ENCODE measurements at regions not wholly inside any gene's neighbourhood (a gene's known extent, or its start where the extent isn't known, plus 50 kb on each side); places are given as distances from the start of the nearest gene placed in this dataset.
"Not testable (repeated sequence)": the region's sequence is repeated elsewhere in the genome, so short reads cannot be mapped to it uniquely, and the experiment has no call there.

GRCh38 chr2:38462121-38462661 is 85.1 kb upstream of the ATL2 start:
- peak; percentile 56 for ATAC-seq
- Histone ChIP-seq H3K4me3 (no peak overlapping the region), H3K27ac (peak overlapping the region; percentile 58 to 90 (median 78)), H3K9me3 (no peaks in the 10 kb centered on the region), H3K36me3 (no peaks in the 10 kb centered on the region), H3K27me3 (no peaks in the 10 kb centered on the region), H3K4me1 (peaks cover 0 to 59% (median under 1%) of the 10 kb centered on the region in 3 donors)
- 29 to 52% methylated on average over 3 to 5 of the region's 7 CpGs for WGBS, 2 donors (ENCODE audit: low coverage in 1 of 2)
- TF ChIP-seq EP300 (IDR thresholded peaks at IDR 0.05) (no peak), POLR2AphosphoS5 (IDR thresholded peaks at IDR 0.05) (peak; percentile 71), POLR2A (IDR thresholded peaks at IDR 0.05) (no peak), CTCF (IDR thresholded peaks at IDR 0.05) (no peak)

- ATAC-seq = no peak
- Histone ChIP-seq H3K36me3 (no peaks in the 10 kb centered on the region), H3K4me3 (no peak overlapping the region), H3K4me1 (peaks cover 0 to 54% (median 0%) of the 10 kb centered on the region in 3 donors), H3K9me3 (no peaks in the 10 kb centered on the region), H3K27me3 (no peaks in the 10 kb centered on the region), H3K27ac (peak overlapping the region in 2 of 4 donors; percentile 89 to 90)
- WGBS, 2 donors (ENCODE audit: low coverage in 1 of 2) = 55 to 80% methylated on average over 1 of the region's 1 CpG
- TF ChIP-seq POLR2AphosphoS5 (IDR thresholded peaks at IDR 0.05) (no peak), CTCF (IDR thresholded peaks at IDR 0.05) (no peak), POLR2A (IDR thresholded peaks at IDR 0.05) (no peak), EP300 (IDR thresholded peaks at IDR 0.05) (no peak)
These were observed 84.4 kb upstream of the ATL2 start for GRCh38 chr2:38461470-38461869.

- WGBS, 2 donors (ENCODE audit: low coverage in 1 of 2) = 74 to 96% methylated on average over 3 of the region's 3 CpGs
- H3K4me3 ChIP-seq = no peak overlapping the region
- no peaks in the 10 kb centered on the region for H3K27me3 ChIP-seq
- peaks cover 0 to 42% (median 0%) of the 10 kb centered on the region in 3 donors for H3K4me1 ChIP-seq
- no peak for ATAC-seq
- no peak overlapping the region for H3K27ac ChIP-seq
- H3K36me3 ChIP-seq = no peaks in the 10 kb centered on the region
- no peaks in the 10 kb centered on the region for H3K9me3 ChIP-seq
- TF ChIP-seq POLR2AphosphoS5 (IDR thresholded peaks at IDR 0.05) = no peak
These were observed 83.2 kb upstream of the ATL2 start for GRCh38 chr2:38460313-38460712.

GRCh38 chr2:38454081-38454480 is 77.0 kb upstream of the ATL2 start:
- Histone ChIP-seq H3K27ac (no peak overlapping the region), H3K4me3 (no peak overlapping the region), H3K9me3 (no peaks in the 10 kb centered on the region), H3K27me3 (no peaks in the 10 kb centered on the region), H3K4me1 (no peaks in the 10 kb centered on the region), H3K36me3 (no peaks in the 10 kb centered on the region)
- TF ChIP-seq CTCF (IDR thresholded peaks at IDR 0.05) (no peak), EP300 (IDR thresholded peaks at IDR 0.05) (no peak), POLR2A (IDR thresholded peaks at IDR 0.05) (no peak), POLR2AphosphoS5 (IDR thresholded peaks at IDR 0.05) (no peak)
- WGBS, 2 donors (ENCODE audit: low coverage in 1 of 2) = 85 to 91% methylated on average over 4 of the region's 4 CpGs
- ATAC-seq = no peak

GRCh38 chr2:38451778-38452177 is 74.7 kb upstream of the ATL2 start:
- not testable (repeated sequence) for ATAC-seq, H3K9me3 ChIP-seq, H3K27me3 ChIP-seq, H3K4me3 ChIP-seq, H3K36me3 ChIP-seq, H3K27ac ChIP-seq
- H3K4me1 ChIP-seq = peaks cover 0 to 11% (median 0%) of the 10 kb centered on the region in 3 donors
- 74% methylated on average over 3 of the region's 5 CpGs; no CpG with 5 or more reads in 1 of the 2 donors for WGBS, 2 donors (ENCODE audit: low coverage in 1 of 2)

GRCh38 chr2:38450509-38450908 is 73.4 kb upstream of the ATL2 start:
- H3K36me3 ChIP-seq = no peaks in the 10 kb centered on the region
- no peak overlapping the region for H3K27ac ChIP-seq
- H3K4me1 ChIP-seq = peaks cover 0 to 23% (median 0%) of the 10 kb centered on the region in 3 donors
- H3K27me3 ChIP-seq = no peaks in the 10 kb centered on the region
- TF ChIP-seq POLR2A (IDR thresholded peaks at IDR 0.05) (no peak), CTCF (IDR thresholded peaks at IDR 0.05) (no peak), EP300 (IDR thresholded peaks at IDR 0.05) (no peak), POLR2AphosphoS5 (IDR thresholded peaks at IDR 0.05) (no peak)
- ATAC-seq = no peak
- WGBS, 2 donors (ENCODE audit: low coverage in 1 of 2) = 83 to 100% methylated on average over 1 to 2 of the region's 2 CpGs
- H3K4me3 ChIP-seq = no peak overlapping the region
- no peaks in the 10 kb centered on the region for H3K9me3 ChIP-seq

Data from gastroesophageal sphincter (tissue), 4 donors.